DND-41 (cell line): ENCODE measurements at regions not wholly inside any gene's neighbourhood (a gene's known extent, or its start where the extent isn't known, plus 50 kb on each side); places are given as distances from the start of the nearest gene placed in this dataset.

Experiments used
- CTCF ChIP-seq: IDR thresholded peaks from 2 replicates; pipeline ENCODE4 v1.5.1; 2012; ENCODE audit warnings: borderline replicate concordance, low read length, moderate library complexity, mild to moderate bottlenecking; ENCODE audit not compliant: poor library complexity, severe bottlenecking; ENCODE audit errors: extremely low read depth
- EZH2 ChIP-seq: IDR thresholded peaks from 3 replicates; pipeline ENCODE4 v1.6.1; 2012; ENCODE audit warnings: borderline replicate concordance, low read depth, mild to moderate bottlenecking, moderate library complexity, low read length, inconsistent platforms; ENCODE audit not compliant: severe bottlenecking

DNA sequence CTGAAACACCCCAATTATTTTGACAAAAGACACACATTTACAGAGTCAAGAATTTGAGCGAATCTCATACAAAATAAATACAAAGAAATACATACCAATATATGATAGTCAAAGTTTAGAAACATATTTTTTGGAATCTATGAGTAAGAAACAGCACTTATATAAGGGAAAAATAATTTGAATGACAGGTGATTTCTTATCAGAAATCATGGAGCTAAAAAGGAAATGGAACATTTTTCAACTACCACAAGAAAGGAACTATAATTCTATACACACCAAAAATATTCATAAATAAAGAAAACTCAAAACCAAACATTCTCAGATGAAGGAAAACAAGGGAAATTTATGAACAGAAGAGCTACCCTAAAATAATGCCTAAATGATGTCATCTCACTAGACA lies 1226.6 kb downstream of the PCDH9 start:
- TF ChIP-seq EZH2 (no peak), CTCF (no peak)
